Retina (tissue), 1 donor: ENCODE measurements at regions not wholly inside any gene's neighbourhood (a gene's known extent, or its start where the extent isn't known, plus 50 kb on each side); places are given as distances from the start of the nearest gene placed in this dataset.
A peak's percentile ranks its signal among the peaks of the same experiment; 100 is the strongest.
"Not testable (repeated sequence)": the region's sequence is repeated elsewhere in the genome, so short reads cannot be mapped to it uniquely, and the experiment has no call there.

ENCODE experiments used
- DNase-seq: peaks from one replicate; pipeline ENCODE4 v3.0.0-alpha.2; 2016

DNA sequence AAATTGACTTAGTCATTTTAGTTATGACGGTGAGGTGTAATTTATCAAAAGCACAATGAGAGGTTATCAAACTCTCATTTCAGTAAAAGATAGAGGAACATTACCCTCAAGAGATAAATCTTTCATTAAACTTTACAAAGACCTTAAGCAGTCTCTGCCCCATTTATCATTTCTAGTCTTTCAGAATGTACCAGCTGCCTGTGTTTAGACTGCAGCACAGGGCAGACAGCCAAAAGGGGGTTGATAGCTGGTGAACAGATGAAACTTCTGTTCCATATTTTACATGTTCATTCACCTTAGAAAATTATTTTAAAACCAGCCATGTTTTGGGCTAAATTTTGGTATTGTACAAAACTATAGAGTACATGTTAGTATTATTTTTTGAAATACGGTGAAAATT is 514.6 kb upstream of the CNTN3 start:
- no peak for DNase-seq

DNA sequence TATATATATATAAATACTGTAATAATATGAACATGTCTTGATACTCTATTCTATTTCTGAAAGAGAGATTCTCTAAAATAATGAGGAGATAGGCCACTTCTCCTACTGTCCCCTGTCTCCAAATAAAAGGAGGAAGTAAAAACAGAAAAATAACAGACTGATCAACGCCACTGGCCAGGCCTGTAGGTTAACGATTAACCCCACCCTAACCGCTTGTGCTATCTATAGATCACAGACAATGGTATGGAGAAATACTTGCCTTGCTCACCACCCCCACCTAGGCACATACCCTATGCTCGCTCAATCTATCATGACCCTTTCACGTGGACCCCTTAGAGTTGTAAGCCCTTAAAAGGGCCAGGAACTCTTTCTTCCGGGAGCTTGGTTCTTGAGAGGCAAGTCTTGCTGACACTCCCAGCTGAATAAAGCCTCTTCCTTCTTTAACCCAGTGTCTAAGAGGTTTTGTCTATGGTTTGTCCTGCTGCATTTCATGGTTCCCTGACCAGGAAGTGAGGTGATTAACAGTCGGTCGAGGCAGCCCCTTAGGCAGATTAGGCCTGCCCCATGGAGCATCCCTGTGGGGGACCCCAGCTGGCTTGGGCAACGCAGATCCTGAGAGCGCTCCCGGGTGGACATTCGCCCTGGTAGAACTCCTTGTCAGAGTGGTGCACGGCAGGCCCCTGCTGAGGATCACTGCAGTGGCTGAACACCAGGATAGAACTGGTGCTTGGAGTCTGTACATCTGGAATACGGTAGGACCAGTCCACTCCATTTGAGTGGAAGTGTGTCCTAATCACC is 521.8 kb upstream of the CNTN3 start:
- no peak for DNase-seq

DNA sequence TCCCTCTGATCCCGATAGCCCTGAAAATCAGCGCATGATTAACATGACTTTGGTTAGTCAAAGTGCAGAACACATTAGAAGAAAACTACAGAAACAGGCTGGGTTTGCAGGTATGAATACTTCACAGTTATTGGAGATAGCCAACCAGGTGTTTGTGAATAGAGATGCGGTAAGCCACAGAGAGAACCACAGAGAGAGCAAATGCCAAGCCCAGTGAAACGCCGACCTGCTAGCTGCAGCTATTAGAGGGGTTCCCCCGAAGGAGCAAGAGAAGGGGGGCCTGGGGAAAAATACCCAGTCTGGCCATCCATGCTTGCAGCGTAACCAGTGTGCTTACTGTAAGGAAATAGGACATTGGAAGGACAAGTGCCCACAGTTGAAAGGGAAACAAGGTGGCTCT is 523.9 kb upstream of the CNTN3 start:
- no peak for DNase-seq

DNA sequence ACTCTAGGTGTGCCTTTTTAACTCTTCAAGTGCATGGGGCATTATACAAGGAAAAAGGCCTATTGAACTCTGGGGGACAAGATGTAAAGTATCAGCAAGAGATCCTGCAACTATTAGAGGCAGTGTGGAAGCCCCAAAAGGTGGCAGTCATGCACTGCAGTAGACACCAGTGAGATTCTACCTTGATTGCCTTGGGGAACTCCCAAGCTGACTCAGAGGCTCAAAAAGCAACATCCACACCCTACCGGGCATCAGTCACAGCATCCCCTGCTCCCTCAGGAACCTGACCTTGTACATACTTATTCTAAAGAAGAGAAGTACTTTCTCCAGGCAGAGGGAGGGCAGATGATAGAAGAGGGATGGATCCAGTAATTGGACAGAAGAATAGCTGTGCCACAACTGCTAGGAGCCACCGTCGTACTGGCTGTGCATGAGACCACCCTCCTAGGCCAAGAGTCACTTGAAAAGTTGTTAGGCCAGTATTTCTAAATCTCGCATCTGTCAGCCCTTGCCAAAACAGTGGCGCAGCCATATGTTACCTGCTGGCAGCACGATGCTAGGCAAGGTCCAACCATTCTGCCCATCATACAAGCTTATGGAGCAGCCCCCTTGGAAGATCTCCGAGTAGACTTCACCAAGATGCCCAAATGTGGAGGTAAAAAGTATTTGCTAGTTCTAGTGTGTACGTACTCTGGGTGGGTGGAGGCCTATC is 523.1 kb upstream of the FRG2C start:
- DNase-seq = no peak

DNA sequence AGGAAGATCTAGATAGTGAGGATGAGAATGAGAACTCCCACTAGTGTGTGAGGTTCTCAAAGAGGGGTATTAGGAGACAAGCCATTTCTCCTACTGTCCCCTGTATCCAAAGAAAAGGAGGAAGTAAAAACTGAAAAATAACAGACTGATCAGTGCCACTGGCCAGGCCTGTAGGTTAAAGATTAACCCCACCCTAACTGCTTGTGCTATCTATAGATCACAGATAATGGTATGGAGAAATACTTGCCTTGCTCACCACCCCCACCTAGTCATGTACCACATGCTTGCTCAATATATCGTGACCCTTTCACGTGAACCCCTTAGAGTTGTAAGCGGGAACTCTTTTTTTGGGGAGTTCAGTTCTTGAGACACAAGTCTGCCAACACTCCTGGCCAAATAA is 519.7 kb upstream of the FRG2C start:
- no peak for DNase-seq

DNA sequence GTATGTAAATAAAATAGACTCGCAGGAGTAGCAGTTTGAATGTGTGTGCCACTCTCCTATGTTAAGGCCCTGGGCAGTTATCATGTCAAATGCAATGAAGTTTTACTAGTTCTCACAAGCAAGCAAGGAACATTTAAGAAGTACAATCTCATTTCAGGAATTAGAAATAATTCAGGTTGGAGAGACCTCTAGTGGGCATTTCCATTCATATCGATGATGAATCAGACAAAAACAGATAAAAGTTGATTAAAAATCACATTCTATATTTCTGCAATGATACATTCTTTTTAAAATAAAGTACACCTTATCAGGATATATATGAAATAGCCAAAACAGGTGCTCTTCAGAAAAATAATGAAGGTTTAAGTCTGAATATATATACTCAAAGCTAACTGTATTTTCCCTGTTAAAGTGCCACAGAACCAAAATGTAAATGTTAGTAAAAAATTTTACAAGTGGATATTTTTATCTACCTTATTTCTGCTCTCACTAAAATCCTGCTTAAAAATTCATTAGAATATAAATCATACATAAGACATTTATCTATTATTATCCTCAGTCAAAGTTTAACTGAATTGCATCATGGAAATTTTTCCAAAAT is 492.4 kb upstream of the FRG2C start:
- no peak for DNase-seq

DNA sequence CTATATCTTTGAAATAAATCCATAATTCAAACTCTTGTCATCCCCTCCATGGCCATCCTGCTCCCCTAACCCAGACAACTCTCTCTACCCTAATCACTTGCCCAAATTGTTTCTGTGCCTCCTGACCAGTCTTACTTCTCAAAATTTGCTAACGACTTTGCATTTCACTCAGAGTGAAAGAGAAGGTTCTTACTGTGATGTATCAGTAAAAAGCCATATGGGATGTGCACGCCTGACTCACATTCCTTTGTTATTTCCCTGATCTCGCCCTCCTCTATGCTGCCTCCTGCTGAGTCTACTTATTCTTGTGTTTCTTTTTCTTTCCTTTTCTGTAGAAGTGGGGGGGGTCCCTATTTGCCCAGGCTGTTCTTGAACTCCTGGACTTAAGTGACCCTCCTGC is 487.2 kb upstream of the FRG2C start:
- DNase-seq = no peak

DNA sequence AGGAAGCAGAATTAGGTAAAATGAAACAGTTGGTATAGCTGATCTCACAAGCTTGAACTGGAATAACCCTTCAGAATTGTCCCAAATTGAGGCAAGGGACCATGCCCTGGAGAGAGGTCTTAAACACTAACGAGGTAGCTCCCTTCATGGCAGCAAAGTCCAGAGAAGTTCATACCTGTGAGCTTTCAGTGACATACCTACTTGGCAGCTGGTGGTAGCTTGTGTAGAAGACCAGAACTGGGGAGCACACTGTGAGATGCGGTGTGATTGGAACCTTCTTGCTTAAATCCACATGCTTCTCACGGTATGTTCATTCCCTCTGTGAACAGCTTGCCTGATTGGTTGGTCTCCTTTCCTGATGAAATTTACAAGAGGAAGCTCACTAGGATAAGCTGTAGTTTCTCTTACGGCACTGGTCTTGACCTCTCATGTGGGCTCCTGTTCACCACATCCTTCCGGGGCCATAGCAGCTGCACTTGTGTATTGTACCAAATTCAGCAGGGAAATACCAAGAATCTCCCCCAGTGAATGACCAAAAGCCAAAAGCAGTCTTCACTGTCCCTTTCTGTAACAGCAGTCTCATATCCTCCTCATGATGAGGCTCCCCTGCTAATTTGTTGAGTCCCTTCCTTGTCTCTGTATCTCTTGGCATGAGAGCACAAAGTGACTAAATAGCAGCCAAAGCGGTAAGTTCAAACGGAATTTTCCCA is 483.7 kb upstream of the FRG2C start:
- DNase-seq = no peak

DNA sequence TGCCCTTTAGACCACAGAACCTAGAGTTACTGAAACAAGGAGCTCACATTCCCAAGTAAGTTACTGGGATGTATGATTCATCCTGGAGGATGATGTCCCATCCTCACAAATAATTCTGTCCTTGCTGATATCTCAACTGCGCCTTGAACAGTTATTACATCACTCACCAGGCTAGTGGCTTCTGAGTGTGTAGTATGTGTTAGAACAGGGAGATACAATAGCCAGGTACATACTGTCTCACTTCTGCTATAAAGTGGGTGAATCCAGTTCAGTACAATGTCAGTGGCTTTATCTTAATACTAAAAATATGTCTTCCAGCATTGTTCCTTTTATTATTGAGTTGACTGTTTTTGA is 483.2 kb upstream of the FRG2C start:
- no peak for DNase-seq

DNA sequence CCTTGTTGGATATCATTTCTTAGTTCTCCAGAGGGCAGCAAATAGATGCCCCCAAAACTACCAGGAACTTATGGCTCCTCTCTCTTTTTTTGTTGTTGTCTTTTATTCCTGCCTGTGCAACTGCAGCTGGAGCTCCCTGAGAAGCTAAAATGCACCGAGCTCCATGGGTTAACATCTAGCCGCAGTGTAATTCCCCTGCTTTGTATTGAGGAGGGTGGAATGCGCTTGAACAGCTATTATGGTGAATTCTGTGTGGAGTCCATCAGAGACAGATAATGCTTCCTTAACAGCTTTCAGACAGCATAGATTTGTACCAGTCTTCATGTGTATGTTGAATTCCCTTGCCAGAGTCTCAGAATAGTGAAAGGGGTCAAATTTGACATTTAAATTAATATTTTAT is 475.2 kb upstream of the FRG2C start:
- DNase-seq = no peak

DNA sequence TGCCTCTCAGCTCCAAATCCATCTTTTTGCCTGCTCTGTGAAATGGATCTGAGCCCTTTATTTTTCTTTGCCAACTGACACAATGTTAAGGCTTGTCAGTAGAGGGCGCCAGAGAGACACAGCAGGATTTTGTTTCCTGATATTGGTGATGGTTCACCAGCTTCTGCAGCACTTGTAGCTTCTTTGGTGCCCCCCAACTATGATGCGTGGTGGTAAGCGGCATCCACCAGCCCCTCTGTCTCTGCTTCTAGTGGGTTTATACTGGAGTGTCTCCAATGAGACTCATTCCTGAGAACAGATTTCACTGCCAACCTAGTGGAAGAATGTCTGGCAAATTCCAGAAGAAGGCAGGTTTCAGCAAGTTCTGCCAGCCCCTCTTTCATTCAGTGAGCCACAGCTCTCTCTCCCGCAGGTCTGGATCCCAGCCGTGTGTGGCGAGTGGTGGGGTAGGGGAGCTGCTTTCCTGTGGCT is 471.9 kb upstream of the FRG2C start:
- peak; percentile 51 for DNase-seq

DNA sequence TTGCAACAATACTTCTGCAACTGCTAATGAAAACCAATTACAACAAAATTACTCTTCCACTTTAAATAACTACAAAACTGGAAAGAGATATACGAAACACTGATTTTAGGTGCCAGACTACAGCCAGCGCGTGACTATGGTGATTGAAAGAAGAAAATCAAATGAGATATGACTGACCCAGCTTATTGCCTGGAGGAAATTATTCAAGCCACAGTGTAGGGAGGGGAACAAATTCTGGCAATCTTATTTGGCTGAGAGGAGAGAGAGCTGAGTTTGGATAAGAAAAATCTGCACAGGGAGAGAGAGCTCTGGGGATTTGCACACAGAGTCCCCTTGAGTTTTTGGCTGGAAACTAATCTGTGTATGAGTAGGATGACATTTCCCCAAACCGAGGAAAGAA is 470.3 kb upstream of the FRG2C start:
- DNase-seq = no peak

DNA sequence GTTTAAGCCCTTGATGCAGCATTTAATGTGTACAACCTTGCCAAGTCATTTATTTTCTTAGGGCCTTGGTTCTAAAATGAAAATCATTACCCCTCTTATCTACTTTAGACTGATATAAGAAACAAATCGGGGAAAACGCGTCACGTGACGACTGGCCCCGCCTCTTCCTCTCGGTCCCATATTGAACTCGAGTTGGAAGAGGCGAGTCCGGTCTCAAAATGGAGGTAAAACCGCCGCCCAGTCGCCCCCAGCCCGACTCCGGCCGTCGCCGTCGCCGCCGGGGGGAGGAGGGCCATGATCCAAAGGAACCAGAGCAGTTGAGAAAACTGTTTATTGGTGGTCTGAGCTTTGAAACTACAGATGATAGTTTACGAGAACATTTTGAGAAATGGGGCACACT is 449.8 kb upstream of the FRG2C start:
- DNase-seq = not testable (repeated sequence)

DNA sequence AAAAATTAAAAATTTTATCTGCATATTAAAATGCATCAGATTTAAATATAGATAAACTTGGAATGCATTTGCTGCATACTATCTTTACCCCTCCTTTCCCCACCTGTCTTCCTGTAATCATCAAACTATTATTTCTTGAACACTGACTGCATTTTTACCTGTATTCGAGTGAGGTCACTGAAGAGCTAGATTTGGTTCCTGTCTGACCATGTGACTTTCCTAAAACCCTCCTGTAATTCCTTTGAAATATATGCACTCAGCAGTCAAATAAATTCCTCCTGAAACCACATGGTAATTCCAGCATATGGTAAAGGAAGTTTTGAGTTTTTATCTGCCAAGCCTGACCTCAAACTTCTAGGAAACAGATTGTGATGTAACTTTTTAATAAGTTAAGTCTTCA is 445.6 kb upstream of the FRG2C start:
- DNase-seq = no peak

DNA sequence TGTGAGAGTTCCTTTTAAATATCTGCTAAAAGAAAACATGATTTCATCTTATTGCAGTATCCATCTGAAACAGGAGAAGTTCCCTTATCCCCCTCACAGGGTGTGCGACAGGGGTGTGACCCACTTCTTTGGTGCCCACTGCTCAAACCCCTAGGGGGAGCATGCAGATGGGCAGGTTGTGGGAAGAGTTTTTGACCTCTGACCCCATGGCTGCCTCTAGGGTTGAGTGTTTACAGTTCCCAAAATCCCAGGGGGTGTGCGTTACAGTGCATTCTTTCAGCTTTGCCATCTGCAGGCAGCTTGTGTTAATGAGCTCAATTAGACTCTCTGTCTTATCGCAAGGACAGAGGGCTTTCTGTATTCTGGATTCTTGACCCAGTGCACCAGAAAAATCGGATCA is 443.2 kb upstream of the FRG2C start:
- peak; percentile 2 for DNase-seq

DNA sequence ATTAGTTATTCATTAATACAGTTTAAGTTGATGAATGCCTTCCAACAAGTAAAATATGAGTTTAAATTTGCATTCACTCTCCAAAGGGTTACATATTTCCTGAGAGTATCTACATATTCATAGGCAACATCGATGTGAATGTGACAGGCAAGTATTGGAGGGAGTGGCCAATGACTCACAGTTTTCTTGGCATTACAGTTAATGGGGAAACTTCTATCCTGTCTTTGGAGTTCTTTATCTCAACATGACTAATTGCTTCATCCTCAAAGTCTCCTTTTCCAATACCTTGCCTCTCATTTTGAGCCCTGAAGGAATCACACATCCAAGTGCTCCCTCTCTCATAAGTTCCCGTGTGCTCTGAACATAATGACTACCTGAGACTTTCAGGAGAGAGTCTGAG is 439.7 kb upstream of the FRG2C start:
- no peak for DNase-seq

DNA sequence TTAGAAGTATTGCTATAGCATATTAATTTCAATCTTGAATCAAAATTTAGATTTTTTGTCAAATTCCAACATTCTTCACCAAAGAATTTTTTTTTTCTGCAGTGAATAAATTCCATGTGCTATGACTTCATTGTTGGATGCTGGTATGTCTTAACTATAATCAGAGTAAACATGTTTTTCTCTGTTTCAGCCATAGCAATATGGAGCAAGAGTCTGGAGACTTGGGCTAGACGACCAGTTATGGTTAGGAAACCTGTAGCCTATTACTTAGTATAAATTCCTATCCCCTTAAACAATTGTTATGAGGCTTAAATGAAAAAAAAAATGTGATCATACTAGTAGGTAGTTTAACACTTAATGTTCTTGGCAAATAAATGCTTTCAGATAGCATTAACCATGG is 431.9 kb upstream of the FRG2C start:
- no peak for DNase-seq

DNA sequence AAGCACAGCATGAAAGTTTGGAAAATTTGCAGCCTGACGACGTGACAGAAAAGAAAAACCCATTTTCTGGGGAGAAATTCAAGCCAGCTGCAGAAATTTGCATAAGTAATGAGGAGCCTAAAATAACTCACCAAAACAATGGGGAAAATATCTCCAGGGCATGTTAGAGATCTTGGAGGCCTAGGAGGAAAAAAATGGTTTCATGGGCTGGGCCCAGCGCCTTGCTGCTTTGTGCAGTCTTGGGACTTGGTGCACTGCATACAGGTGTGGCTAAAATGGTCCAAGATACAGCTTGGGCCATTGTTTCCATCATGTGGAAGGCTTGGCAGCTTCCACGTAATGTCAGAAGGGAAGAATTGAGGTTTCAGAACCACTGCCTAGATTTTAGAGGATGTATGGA is 428.5 kb upstream of the FRG2C start:
- no peak for DNase-seq

DNA sequence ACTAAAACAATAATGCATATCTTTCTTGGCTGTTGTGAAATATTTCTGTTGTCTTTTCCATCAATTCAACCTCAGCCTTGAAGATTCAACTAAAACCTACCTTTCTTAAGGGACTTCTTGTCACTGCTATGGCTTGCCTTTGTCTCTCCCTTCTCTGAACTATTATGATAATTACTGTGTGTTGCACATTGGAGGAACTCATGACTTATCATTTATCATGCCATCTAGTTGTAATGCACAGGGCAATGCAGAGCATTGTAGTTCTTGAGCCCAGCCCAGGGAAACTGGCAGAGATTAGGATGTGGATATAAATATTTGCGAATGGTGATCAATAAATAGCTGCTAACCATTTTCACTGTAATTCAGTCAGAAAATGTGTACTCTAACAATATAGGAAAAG is 427.1 kb upstream of the FRG2C start:
- DNase-seq = no peak

DNA sequence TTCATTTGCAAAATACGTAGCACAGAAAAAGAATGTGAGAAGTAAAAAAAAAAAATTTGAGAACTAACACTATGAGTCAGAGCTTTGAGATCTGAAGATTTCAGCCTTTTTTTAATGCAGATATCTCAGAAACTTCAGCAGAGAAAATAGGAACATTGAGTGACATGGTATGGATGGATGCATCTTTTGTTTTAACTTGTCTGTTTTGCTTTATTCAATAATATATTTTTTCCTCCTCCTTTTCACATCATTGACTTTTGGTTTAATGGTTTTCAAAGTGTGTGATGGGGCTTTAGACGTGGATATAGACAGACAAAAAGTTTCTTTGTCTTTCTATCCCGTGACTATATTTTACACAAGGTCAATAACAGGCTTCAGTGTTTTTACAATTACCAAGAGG is 426.7 kb upstream of the FRG2C start:
- no peak for DNase-seq

DNA sequence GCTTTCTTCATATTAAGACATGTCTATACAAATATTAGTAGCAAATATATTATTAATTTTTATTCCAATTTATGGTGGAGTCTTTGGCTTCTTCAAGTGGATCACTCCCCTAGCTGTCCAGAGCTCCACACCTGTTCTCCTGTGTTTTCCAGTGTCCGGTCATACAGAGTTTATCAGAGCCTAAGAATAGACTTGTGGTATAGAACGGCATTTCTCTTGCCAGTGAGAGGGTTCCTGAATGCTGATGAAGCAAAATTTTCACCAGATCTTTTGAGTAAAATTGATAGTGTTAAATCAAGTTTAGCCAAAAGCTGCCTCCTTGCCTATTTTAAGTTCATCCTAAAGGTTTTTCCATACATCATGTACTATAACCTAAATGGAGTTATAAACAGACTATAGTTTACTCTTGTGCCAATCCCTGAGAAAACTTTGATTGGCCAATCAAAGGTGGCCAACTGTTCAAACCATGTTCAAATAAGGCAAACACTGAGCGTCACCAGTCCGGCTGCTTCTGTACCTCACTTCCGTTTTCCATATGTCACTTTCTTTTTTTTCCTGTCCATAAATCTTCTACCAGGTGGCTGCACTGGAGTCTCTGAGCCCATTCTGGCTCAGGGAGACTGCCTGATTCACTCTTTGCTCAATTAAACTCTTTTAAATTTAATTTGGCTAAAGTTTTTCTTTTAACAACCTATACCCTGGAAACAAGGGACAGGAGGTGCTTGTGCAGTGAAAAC is 422.7 kb upstream of the FRG2C start:
- DNase-seq = not testable (repeated sequence)

DNA sequence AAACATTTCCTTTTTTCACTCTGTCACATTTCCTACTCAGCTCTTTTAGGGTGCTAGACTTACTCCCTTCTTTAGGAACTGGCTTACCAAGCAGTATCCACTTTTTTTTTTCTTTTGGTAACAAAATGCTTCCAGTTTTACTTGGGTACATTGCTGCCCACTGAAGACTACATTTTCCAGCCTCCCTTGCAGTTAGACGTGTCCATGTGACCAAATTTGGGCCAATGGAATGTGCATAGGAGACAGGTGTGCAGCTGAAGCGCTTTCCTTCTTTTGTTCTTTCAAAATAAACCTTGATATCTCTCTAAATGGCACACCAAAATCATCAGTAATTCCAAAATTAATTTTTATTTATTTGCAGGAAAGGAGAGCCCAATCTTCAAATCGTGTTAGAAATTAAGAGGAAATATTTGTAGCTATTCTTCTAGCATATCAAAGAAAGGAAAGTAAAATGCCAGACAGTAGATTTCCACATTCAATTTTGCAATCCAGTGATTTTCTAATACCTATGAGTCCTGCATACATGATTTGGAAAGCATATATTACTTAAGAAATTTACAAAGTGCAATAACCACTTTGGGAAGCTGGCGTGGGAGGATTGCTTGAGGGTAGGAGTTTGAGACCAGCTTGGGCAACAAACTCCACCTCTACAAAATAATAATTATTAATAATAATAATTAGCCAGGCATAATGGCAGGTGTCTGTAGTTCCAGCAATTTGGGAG is 422.0 kb upstream of the FRG2C start:
- no peak for DNase-seq
